Transverse colon (tissue), 4 donors: ENCODE measurements at regions not wholly inside any gene's neighbourhood (a gene's known extent, or its start where the extent isn't known, plus 50 kb on each side); places are given as distances from the start of the nearest gene placed in this dataset.

Experiments used
- EP300 ChIP-seq: sonication (generic); formaldehyde crosslinking; IDR thresholded peaks from one replicate; pipeline ENCODE4 v1.6.1; 2017; ENCODE audit warnings: antibody characterized with exemption, low read depth
- POLR2A ChIP-seq: fragments of 450-650 bp; IDR thresholded peaks from one replicate; pipeline ENCODE4 v1.6.1; 2016; ENCODE audit warnings: antibody characterized with exemption, mild to moderate bottlenecking, moderate library complexity
- POLR2AphosphoS5 ChIP-seq, 3 donors: sonication (generic); formaldehyde crosslinking; IDR thresholded peaks; one replicate each; pipeline ENCODE4 v1.6.1; 2016; ENCODE audit warnings: antibody characterized with exemption in 3 of 3
- TF ChIP-seq, protein P1 (sequence below), 5 experiments: fragments of 200-600 bp in 3 of 5; fragments of 450-650 bp in 2 of 5; sonication (generic) in 3 of 5; IDR thresholded peaks; 1 replicate in 2 of 5; 2 replicates in 3 of 5; pipeline ENCODE4 v1.5.1; 2016 to 2017; ENCODE audit warnings: antibody characterized with exemption in 5 of 5, inconsistent platforms in 3 of 5, mild to moderate bottlenecking in 2 of 5, moderate library complexity in 1 of 5

GRCh38 chr7:67661-68395 lies 124.5 kb upstream of the FAM20C start:
- TF ChIP-seq, protein P1, sequence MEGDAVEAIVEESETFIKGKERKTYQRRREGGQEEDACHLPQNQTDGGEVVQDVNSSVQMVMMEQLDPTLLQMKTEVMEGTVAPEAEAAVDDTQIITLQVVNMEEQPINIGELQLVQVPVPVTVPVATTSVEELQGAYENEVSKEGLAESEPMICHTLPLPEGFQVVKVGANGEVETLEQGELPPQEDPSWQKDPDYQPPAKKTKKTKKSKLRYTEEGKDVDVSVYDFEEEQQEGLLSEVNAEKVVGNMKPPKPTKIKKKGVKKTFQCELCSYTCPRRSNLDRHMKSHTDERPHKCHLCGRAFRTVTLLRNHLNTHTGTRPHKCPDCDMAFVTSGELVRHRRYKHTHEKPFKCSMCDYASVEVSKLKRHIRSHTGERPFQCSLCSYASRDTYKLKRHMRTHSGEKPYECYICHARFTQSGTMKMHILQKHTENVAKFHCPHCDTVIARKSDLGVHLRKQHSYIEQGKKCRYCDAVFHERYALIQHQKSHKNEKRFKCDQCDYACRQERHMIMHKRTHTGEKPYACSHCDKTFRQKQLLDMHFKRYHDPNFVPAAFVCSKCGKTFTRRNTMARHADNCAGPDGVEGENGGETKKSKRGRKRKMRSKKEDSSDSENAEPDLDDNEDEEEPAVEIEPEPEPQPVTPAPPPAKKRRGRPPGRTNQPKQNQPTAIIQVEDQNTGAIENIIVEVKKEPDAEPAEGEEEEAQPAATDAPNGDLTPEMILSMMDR (IDR thresholded peaks at IDR 0.05), result no peak
- TF ChIP-seq POLR2AphosphoS5 (IDR thresholded peaks at IDR 0.05), result no peak
- TF ChIP-seq POLR2A, result no peak
- no peak for TF ChIP-seq EP300
